GM18520 (cell line): ENCODE measurements at regions not wholly inside any gene's neighbourhood (a gene's known extent, or its start where the extent isn't known, plus 50 kb on each side); places are given as distances from the start of the nearest gene placed in this dataset.

ENCODE experiments used
- ATAC-seq: cut with Tn5 transposase; IDR thresholded peaks from one replicate; pipeline ENCODE4 v1.9.1; 2021; ENCODE audit not compliant: unreplicated experiment

DNA sequence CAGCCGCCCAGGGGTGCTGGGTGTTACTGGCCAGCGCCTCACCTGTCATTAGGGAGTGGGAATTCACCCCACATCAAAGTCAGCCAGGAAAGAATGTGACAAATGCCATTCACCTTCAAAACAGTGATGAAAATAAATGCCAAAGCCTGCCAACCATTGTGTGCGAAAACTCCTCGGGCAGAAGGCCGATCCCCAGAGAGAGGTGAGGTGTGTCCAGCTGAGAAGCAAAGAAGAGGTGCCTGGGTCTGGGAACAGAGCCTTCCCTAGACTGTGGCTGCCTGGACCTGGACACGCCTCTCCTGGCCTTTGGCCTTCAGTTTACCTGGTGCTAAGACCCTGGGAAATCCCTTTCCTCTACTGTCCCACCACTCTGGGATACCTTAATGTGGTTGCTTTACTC is 142.7 kb downstream of the CYP26B1 start:
- no peak for ATAC-seq

GRCh38 chr2:72004201-72004915 is 143.3 kb downstream of the CYP26B1 start:
- no peak for ATAC-seq

DNA sequence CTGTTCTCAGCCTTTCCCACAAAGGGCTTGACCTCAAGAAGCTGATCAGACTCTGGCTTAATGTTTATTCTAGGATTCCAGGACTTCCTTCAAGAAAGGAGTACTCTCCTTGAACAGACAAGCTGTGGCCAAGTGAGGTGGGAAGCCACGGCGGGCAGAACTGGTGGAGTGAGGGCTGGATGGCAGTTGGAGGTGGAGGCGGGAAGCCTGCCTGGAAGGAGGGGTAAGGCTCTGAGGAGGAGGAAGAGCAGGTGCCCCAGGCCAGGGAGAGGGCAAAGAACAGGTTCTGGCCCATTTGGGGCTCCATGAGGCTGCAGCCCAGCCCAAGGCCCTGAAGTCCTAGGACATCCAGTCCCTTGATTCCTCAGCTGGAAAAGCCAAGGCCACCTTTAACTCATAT is 143.9 kb downstream of the CYP26B1 start:
- ATAC-seq: no peak

DNA sequence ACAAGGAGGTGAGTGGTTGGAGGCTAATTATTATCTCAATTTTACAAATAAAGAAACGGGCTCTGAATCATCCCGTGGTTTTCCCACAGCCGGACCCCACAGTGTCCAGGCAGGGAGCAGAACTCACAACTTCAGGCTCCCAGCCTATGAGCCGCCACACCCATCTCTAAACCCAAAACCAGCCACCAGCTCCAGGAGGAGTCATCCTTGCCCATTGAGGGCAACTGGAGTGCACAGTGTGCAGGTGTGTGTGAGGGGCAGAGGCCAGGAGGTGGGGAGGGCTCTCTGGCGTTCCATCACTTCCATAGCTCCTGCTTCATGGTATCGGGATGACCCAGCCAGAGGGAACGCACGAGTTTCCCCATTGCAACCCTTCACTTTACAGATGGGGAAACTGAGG is 144.5 kb downstream of the CYP26B1 start:
- no peak for ATAC-seq

DNA sequence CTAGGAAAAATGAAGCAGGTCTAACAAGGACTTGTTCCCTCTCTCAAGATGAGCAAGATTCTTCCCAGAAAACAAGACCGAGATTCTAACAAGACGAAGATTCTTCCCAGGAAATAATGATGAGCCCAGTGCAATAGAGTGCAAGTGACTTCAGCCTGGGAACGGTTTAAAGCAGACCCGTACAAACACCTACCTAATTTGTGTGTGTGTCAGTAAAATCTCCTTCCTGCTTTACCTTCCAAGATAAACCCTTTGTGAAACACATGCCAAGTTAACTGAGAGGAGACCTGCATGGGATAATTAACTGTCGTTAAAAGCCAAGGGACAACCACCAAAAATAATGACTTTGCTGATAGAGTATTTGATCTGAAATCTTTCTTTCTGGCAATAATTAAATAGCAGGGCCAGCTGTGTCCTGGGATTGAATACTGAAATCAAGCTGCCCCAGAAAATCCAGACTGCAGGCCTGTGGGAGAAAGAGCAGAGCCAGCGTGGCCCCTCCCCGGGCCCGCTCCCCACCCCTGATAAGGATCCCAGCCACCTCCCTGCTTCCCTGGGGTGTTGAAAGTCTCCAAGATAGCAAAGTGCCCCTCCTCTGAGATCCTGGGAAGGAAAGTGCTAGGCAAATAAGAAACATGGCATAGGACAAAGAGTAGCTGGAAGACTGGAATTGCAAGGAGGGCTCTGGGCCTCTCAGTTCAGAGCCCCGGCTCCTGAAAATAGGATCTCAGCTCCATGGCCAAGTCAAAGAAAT is 145.5 kb downstream of the CYP26B1 start:
- no peak for ATAC-seq

DNA sequence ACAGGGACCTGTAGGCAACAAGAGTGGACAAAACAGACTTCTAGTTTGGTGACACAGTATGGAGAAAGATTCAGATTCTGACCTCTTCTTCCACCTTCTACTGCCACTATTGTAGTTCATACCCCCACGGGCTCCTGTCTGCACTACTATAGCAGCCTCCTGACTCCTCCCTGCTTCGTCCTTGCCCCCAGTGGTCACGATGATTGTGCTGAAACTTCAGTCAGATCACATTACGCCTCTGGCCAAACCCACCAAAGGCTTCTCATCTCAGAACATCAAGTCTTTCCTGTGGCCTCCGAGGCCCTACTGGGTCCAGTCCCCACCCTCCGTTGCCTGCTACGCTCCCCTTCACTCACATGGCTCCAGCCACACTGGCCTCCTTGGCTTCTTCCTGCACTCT is 147.6 kb downstream of the CYP26B1 start:
- ATAC-seq: no peak

- no peak for ATAC-seq
Measured at GRCh38 chr2:71999580-71999979, 148.1 kb downstream of the CYP26B1 start.

DNA sequence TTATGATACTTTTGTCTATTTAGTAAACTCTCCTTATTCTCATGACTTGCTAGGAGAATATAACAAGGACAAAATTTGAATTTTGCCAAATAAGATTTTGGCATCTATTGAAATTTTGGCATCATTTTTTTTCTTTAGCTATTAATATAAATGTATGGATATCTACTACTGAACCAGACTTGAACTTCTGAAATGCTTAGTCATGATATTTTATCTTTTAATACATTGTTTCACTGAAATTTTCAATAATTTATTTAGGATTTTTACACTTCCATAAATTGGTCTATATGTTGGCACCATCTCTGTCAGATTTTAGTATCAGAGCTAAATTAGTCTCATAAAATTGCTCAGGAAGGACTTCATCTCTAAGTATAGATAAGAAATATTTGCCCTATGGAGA is 149.8 kb downstream of the CYP26B1 start:
- ATAC-seq: no peak

- no peak for ATAC-seq
Measured at GRCh38 chr2:71995067-71995665, 152.5 kb downstream of the CYP26B1 start.

- no peak for ATAC-seq
Measured at GRCh38 chr2:71992036-71992435, 155.6 kb downstream of the CYP26B1 start.

DNA sequence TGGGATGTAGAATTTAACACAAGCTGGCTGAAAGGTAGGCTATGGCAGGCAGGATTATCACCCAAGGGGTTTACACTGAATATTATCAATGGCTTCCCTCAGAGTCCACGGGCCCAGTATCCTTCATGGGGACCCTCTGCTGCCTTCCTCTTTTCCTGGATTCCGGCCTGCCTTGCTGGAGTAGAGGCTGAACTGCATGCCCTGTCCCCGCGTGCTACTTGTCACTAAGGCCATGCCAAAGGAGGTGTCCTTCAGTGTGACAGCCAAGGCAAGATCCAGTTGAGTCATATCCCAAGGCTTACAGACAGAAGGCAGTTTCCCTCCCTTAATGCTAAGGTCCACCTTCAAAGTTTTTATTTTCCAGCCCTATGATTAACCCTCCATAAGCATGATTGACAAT is 156.3 kb downstream of the CYP26B1 start:
- ATAC-seq: no peak

DNA sequence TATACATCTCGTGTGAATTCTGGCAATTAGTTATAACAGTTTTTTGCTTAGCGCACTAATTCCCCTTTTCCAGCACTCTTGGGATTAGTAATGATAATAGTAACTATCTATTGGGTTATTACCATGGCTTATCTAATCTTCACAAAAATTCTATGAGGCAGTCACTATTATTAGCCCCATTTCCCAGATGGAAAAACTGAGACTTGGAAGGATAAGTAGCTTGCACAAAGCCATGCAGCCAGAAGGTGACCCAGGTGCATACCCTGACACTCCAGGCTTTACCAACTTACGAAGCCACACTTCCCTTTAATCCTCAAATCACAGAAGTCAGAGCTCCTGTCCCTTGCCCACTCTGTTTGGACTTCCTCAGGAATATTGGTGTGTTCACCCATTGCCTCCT is 156.8 kb downstream of the CYP26B1 start:
- no peak for ATAC-seq

- ATAC-seq: no peak
Measured at GRCh38 chr2:71990122-71990521, 157.5 kb downstream of the CYP26B1 start.

DNA sequence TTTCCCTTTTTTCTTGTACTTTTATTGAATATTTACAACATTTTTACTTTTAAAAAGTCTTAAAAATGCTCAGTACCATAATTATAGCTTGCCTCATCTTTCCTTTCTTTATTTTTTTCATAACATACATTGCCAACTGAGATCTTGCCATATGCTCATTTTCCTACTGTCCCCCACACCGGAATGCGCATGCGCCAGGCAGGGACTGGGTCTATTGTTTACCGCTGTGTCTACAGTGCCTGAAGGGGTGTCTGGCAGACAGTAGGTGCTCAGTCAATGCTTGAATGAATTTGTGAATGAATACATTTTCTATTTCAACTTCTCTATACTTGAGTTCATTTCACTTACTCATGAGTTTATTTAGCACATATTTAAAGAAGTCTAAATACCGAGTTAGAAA is 158.0 kb downstream of the CYP26B1 start:
- ATAC-seq: no peak

DNA sequence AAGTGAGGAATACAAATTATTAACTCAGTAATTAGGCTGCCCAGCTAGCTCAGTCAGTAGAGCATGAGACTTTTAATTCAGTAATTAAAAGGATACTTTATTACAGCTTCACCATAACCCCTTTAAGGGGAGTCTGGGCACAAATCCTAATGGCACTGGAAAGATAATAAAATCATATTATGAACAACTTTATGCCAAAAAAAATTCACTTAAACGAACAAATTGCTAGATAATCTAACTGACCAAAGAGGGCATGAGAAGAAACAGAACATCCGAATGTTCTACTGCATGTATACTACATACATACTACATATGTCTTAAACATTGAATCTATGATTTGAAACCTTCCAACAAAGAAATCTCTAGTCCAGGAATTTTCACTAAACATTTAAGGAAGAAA is 159.5 kb downstream of the CYP26B1 start:
- no peak for ATAC-seq

- no peak for ATAC-seq
Measured at GRCh38 chr2:71976685-71977084, 171.0 kb downstream of the CYP26B1 start.

DNA sequence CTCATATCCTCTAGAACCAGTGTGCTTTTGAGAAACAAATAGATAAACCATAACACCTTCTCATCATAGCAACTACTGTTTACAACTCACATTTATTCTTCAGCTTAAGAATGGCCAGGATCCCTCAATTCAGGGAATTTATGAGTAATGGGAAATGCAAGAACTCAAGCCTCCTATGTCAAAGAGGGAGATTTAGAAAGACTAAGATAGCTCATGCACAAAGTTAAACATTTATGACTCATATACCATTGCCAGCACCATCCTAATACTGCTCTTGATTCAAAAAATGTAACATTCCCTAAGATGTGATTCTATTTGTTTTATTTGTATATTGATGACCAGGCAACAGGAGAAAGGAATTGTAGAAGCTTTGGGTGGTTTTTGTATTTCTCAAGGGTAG is 172.8 kb downstream of the CYP26B1 start:
- no peak for ATAC-seq

GRCh38 chr2:71971493-71971892 is 176.2 kb downstream of the CYP26B1 start:
- ATAC-seq: no peak

DNA sequence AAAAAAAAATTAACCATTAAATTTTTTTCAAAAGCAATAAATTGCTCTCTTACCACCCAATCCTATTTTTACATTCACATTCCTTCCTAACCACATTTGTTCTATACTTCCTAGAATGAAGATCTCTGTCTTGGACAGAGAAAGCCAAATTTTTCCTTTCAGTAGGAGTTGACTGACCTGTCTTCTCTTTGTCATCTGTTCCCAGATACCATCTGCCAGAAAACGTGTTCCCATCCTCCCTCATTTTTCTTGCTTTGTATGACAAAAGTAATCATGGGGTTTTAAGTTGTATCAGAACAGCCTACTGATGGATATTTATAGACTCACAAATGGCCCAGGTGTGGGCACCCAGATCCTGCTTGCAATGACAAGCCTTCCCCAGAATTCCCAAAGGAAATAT is 182.1 kb downstream of the CYP26B1 start:
- no peak for ATAC-seq

DNA sequence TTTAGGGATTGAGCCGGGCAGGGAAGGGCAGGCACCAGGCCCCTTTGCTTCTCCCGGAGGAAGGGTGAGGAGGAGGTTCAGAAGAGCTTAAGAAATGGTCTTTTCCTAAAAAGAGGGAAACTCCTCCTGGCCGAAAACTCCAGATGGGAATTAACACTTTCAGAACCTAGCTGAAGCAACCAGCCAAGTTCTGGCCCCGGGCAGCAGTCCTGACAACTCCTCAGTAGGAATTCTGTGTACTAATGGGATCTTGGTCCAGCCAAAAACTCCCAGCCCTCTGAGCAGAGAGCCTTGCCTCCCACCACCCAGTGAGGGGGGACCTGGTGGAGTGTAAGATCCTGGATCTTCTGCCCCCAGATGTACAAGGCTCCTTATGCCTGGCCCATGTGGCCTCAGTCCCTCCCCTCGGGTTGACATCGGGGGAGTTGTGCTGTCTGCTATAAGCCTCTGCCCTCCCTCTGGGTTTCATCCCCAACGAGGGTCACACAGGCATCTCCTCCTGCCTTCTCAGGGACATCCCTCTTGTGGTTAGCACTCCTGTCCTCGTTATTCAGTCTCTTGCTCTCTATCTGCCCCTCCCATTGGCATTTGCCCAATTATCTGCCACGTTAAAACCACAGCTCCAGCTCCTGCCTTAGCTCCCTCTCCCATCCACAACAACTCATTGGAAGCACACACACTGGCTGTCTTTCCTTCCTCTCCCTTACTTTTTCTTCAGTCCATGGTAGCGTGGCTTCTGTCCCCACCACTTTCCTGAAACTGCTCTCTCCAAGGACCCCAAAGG is 184.6 kb downstream of the CYP26B1 start:
- ATAC-seq: no peak

GRCh38 chr2:71962350-71962749 is 185.3 kb downstream of the CYP26B1 start:
- ATAC-seq: no peak
